ENCODE measurements at regions not wholly inside any gene's neighbourhood (a gene's known extent, or its start where the extent isn't known, plus 50 kb on each side); places are given as distances from the start of the nearest gene placed in this dataset.

DNA sequence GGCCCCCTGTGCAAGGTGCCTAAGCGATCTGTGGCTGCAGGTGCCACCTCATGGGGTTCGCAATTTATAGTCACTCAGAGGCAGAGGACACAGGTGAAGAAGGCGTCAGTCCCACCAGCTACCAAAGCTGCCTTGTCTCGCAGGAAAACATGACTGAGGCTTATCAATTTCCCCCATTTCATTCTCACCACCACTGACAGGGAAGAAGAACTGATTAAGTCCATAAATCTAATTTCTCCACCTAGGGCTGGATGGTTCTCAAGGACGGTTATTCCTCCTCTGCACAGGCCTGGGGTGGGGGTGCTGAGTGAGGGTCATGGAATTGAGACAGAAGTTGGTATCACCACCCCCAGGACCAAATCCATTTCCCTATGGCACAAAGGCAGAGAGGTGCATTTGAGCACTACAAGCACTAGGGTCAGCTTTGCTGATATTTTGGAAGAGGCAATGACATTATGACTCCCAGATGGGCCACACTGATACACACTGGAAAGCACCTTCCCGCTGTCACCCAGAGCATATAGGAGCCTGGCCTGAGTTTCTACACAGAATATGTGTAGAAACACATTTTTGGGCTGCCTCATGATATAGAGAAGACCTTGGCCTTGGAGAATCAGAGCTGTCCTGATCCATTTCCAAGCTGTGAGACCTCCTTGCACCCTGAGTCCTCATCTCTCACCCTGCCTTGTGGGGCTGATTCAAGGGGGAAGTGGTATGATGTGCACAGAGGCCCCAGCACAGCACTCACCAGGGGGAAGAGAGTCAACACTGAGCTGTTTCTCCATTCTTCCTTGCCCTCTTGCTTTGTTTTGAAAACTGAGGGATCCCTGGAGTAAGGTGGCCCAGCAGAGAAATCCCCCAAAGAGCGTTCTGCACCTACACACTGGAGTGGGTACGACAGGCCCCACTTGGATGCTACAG, 59.4 kb downstream of the PITPNM2 start:
- TF ChIP-seq EZH2phosphoT487 (IDR thresholded peaks at IDR 0.05; ENCODE audit: low read depth), result no peak
- TF ChIP-seq, protein P1, sequence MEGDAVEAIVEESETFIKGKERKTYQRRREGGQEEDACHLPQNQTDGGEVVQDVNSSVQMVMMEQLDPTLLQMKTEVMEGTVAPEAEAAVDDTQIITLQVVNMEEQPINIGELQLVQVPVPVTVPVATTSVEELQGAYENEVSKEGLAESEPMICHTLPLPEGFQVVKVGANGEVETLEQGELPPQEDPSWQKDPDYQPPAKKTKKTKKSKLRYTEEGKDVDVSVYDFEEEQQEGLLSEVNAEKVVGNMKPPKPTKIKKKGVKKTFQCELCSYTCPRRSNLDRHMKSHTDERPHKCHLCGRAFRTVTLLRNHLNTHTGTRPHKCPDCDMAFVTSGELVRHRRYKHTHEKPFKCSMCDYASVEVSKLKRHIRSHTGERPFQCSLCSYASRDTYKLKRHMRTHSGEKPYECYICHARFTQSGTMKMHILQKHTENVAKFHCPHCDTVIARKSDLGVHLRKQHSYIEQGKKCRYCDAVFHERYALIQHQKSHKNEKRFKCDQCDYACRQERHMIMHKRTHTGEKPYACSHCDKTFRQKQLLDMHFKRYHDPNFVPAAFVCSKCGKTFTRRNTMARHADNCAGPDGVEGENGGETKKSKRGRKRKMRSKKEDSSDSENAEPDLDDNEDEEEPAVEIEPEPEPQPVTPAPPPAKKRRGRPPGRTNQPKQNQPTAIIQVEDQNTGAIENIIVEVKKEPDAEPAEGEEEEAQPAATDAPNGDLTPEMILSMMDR (IDR thresholded peaks at IDR 0.05; ENCODE audit: low read depth, low read length), result no peak

Measured in OCI-LY3 (cell line).